ENCODE measurements at regions not wholly inside any gene's neighbourhood (a gene's known extent, or its start where the extent isn't known, plus 50 kb on each side); places are given as distances from the start of the nearest gene placed in this dataset.

GRCh38 chr10:113225364-113225763 is 275.3 kb downstream of the TCF7L2 start:
- H3K9ac ChIP-seq (ENCODE audit: extremely low read depth, low read length, poor library complexity, severe bottlenecking), result no peak overlapping the region
- peaks cover 35% of the 10 kb centered on the region for H3K27me3 Mint-ChIP-seq (ENCODE audit: insufficient read depth)
- 89 to 97% methylated on average over 1 to 2 of the region's 2 CpGs for WGBS, 2 experiments (ENCODE audit: insufficient coverage in 1 of 2, insufficient read length in 1 of 2)
- H3K36me3 Mint-ChIP-seq (ENCODE audit: low read depth), result no peaks in the 10 kb centered on the region
- no peak overlapping the region for H3K27ac ChIP-seq (ENCODE audit: low read depth, low read length)
- no peaks in the 10 kb centered on the region for H3K4me1 ChIP-seq (ENCODE audit: control insufficient read depth, insufficient read depth, low read length)
- H3K9me3 ChIP-seq (ENCODE audit: control insufficient read depth, low read length), result no peaks in the 10 kb centered on the region
- H3K4me3 Mint-ChIP-seq, result no peak overlapping the region
- peak; percentile 5 for DNase-seq
- H3K4me3 ChIP-seq (ENCODE audit: low read length), result no peak overlapping the region
- peaks cover 12% of the 10 kb centered on the region for H3K4me1 Mint-ChIP-seq
- no peak for TF ChIP-seq CTCF (conservative IDR thresholded peaks at IDR 0.05)
- no peaks in the 10 kb centered on the region for H3K36me3 ChIP-seq (ENCODE audit: control insufficient read depth, insufficient read depth, low read length)
- H3K27me3 ChIP-seq (ENCODE audit: control insufficient read depth, insufficient read depth, low read length, poor library complexity, severe bottlenecking), result peaks cover 7% of the 10 kb centered on the region
- H3K9me3 Mint-ChIP-seq, result no peaks in the 10 kb centered on the region
- H3K27ac Mint-ChIP-seq, result no peak overlapping the region

- H3K36me3 Mint-ChIP-seq (ENCODE audit: low read depth), result no peaks in the 10 kb centered on the region
- TF ChIP-seq CTCF (conservative IDR thresholded peaks at IDR 0.05), result no peak
- H3K27me3 Mint-ChIP-seq (ENCODE audit: insufficient read depth), result peaks cover 35% of the 10 kb centered on the region
- WGBS, 2 experiments (ENCODE audit: insufficient coverage in 1 of 2, insufficient read length in 1 of 2), result 94 to 99% methylated on average over 10 of the region's 11 CpGs
- Histone ChIP-seq H3K4me1 (ENCODE audit: control insufficient read depth, insufficient read depth, low read length) (no peaks in the 10 kb centered on the region), H3K36me3 (ENCODE audit: control insufficient read depth, insufficient read depth, low read length) (no peaks in the 10 kb centered on the region), H3K9ac (ENCODE audit: extremely low read depth, low read length, poor library complexity, severe bottlenecking) (no peak overlapping the region), H3K9me3 (ENCODE audit: control insufficient read depth, low read length) (no peaks in the 10 kb centered on the region), H3K27me3 (ENCODE audit: control insufficient read depth, insufficient read depth, low read length, poor library complexity, severe bottlenecking) (peaks cover 7% of the 10 kb centered on the region), H3K4me3 (ENCODE audit: low read length) (no peak overlapping the region), H3K27ac (ENCODE audit: low read depth, low read length) (no peak overlapping the region)
- H3K9me3 Mint-ChIP-seq, result no peaks in the 10 kb centered on the region
- H3K4me3 Mint-ChIP-seq, result no peak overlapping the region
- H3K4me1 Mint-ChIP-seq, result peaks cover 12% of the 10 kb centered on the region
- H3K27ac Mint-ChIP-seq, result no peak overlapping the region
- DNase-seq, result peak; percentile 21
These were observed 275.9 kb downstream of the TCF7L2 start for GRCh38 chr10:113225903-113226302.

- H3K4me3 Mint-ChIP-seq, result no peak overlapping the region
- peaks cover 34% of the 10 kb centered on the region for H3K27me3 Mint-ChIP-seq (ENCODE audit: insufficient read depth)
These were observed 276.4 kb downstream of the TCF7L2 start for GRCh38 chr10:113226399-113226798.

More at GRCh38 chr10:113226399-113226798, 276.4 kb downstream of the TCF7L2 start:
- no peak overlapping the region for H3K27ac ChIP-seq (ENCODE audit: low read depth, low read length)
- no peaks in the 10 kb centered on the region for H3K36me3 ChIP-seq (ENCODE audit: control insufficient read depth, insufficient read depth, low read length)
- H3K9me3 ChIP-seq (ENCODE audit: control insufficient read depth, low read length), result no peaks in the 10 kb centered on the region
- peaks cover 7% of the 10 kb centered on the region for H3K27me3 ChIP-seq (ENCODE audit: control insufficient read depth, insufficient read depth, low read length, poor library complexity, severe bottlenecking)
- peak; percentile 19 for DNase-seq
- no peak overlapping the region for H3K4me3 ChIP-seq (ENCODE audit: low read length)
- H3K9ac ChIP-seq (ENCODE audit: extremely low read depth, low read length, poor library complexity, severe bottlenecking), result no peak overlapping the region
- peaks cover 12% of the 10 kb centered on the region for H3K4me1 Mint-ChIP-seq
- TF ChIP-seq CTCF (conservative IDR thresholded peaks at IDR 0.05), result no peak
- H3K4me1 ChIP-seq (ENCODE audit: control insufficient read depth, insufficient read depth, low read length), result no peaks in the 10 kb centered on the region
- no peaks in the 10 kb centered on the region for H3K9me3 Mint-ChIP-seq
- WGBS, 2 experiments (ENCODE audit: insufficient coverage in 1 of 2, insufficient read length in 1 of 2), result 93 to 98% methylated on average over 7 to 8 of the region's 8 CpGs
- no peak overlapping the region for H3K27ac Mint-ChIP-seq
- H3K36me3 Mint-ChIP-seq (ENCODE audit: low read depth), result no peaks in the 10 kb centered on the region
